Keratinocyte (primary cell): ENCODE measurements at regions not wholly inside any gene's neighbourhood (a gene's known extent, or its start where the extent isn't known, plus 50 kb on each side); places are given as distances from the start of the nearest gene placed in this dataset.

Experiments used
- EZH2 ChIP-seq: IDR thresholded peaks from one replicate; pipeline ENCODE4 v1.6.1; 2012; ENCODE audit warnings: inconsistent platforms, mild to moderate bottlenecking, low read length, moderate library complexity
- TF ChIP-seq, protein P1 (sequence below), 3 experiments: IDR thresholded peaks in 1 of 3; conservative IDR thresholded peaks in 1 of 3; optimal IDR thresholded peaks in 1 of 3; 2 replicates in 2 of 3; 3 replicates in 1 of 3; pipeline versions ENCODE3 to v1.5.1; 2011; ENCODE audit warnings: low read length in 3 of 3, mild to moderate bottlenecking in 3 of 3, moderate library complexity in 2 of 3, control low read depth in 1 of 3, inconsistent platforms in 1 of 3; ENCODE audit not compliant: insufficient read depth in 2 of 3; ENCODE audit errors: extremely low read depth in 1 of 3

GRCh38 chr12:67911275-67911600 lies 78.0 kb upstream of the IFNG-AS1 start:
- TF ChIP-seq, protein P1, sequence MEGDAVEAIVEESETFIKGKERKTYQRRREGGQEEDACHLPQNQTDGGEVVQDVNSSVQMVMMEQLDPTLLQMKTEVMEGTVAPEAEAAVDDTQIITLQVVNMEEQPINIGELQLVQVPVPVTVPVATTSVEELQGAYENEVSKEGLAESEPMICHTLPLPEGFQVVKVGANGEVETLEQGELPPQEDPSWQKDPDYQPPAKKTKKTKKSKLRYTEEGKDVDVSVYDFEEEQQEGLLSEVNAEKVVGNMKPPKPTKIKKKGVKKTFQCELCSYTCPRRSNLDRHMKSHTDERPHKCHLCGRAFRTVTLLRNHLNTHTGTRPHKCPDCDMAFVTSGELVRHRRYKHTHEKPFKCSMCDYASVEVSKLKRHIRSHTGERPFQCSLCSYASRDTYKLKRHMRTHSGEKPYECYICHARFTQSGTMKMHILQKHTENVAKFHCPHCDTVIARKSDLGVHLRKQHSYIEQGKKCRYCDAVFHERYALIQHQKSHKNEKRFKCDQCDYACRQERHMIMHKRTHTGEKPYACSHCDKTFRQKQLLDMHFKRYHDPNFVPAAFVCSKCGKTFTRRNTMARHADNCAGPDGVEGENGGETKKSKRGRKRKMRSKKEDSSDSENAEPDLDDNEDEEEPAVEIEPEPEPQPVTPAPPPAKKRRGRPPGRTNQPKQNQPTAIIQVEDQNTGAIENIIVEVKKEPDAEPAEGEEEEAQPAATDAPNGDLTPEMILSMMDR (optimal IDR thresholded peaks at IDR 0.05 in 1 of 3, IDR thresholded peaks at IDR 0.05 in 1 of 3, conservative IDR thresholded peaks at IDR 0.05 in 1 of 3; ENCODE audit: extremely low read depth in 1 of 3, insufficient read depth in 2 of 3, low read length in 3 of 3), result no peak
- TF ChIP-seq EZH2, result no peak
